GM19438 (cell line): ENCODE measurements at regions not wholly inside any gene's neighbourhood (a gene's known extent, or its start where the extent isn't known, plus 50 kb on each side); places are given as distances from the start of the nearest gene placed in this dataset.

Experiments
- ATAC-seq: cut with Tn5 transposase; IDR thresholded peaks from one replicate; pipeline ENCODE4 v1.9.1; 2021; ENCODE audit warnings: low read depth; ENCODE audit not compliant: unreplicated experiment

DNA sequence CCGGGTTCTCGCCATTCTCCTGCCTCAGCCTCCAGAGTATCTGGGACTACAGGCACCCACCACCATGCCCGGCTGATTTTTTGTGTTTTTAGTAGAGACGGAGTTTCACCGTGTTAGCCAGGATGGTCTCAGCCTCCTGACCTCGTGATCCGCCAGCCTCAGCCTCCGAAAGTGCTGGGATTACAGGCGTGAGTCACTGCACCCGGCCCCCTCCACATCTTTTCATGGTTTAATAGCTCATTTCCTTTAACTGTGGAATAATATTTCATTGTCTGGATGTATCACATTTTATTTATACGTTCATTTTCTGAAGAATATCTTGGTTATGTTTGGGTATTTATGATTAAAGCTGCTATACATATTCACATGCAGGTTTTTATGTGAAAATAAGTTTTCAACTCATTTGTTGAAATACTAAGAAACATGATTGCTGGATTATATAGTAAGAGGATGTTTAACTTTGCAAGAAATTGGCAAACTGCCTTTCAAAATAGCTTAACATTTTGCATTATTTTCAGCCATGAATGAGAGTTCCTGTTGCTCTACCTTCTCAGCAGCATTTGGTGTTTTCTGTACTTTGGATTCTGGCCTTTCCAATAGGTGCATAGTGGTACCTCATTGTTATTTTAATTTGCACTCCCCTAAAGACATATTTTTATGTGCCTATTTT is 591.9 kb downstream of the TECRL start:
- ATAC-seq = no peak

DNA sequence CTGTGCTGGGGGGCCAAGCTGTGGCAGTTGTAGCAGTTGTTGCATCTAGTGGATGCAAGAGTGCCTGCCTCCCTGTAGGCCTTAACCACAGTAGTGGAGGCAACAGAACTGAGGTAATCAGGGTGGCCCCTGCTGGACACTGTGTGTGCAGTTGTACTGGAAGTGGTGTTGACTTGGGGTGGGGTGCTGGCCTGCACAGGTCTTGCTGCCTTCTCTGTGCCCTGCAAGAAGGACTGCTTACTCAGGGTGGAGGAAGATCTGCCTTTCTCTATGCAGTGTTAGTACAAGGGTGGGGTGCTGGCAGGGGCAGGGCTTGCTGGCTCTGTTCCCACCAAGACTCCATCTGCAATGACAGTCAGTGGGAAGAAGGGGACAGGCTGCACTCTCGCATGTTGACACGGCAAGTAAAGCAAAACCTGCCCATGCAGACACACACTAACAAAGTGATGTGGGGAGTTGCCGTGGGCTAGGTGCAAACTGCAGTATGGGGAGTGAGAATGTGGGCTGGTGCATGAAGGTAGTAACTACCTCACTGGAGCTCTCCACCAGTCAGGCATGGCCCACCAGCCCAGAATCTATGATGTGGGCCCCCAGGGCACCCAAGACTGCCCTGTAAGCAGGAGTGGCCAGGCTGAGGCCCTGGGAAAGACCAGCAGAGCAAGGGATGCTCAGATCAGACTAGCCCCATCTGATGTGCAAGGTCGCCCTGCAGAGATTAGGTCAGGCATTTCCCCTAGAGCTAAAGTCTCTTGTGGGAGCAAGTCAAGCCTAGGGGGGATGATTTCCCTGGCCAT is 594.9 kb downstream of the TECRL start:
- ATAC-seq = no peak

- ATAC-seq = no peak
These were observed 610.1 kb downstream of the TECRL start for GRCh38 chr4:63799166-63799565.

DNA sequence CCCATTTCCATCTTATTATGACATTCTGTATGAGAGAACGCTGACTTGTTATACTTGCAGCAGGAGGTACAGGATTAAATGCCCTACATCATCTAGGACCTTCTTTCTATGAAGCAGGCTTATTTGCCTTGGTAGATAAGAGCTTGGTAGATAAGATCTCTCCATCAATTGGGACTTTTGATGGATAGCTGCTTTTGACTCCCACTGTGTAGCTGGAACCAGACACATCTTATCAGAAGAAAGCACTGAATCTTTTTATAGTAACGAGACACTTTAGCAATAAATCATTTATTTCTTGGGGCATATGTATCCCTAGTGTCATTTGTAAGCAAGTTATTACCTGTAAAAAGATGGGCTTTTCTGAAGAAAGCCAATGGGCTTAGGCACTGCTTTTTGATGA is 613.9 kb downstream of the TECRL start:
- no peak for ATAC-seq

GRCh38 chr4:63790377-63790776 is 618.9 kb downstream of the TECRL start:
- ATAC-seq = no peak

DNA sequence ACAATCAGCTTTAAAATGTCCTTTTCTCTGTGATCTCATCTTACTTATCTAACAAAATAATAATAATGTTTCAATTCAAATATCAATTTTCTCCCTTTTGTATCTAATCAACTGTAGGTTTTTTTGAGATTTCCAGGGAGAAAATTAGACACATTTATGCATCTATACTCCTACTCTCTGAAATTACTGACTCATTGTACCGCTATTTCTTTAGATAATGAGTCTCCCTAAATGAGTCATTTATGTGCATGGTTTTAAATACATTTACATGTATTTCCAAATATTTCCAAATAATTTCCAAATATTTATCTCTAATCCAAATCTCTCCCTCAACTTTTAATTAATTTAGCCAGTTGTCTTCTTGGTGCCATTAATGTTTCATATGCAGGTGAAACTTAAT is 621.0 kb downstream of the TECRL start:
- ATAC-seq = no peak

DNA sequence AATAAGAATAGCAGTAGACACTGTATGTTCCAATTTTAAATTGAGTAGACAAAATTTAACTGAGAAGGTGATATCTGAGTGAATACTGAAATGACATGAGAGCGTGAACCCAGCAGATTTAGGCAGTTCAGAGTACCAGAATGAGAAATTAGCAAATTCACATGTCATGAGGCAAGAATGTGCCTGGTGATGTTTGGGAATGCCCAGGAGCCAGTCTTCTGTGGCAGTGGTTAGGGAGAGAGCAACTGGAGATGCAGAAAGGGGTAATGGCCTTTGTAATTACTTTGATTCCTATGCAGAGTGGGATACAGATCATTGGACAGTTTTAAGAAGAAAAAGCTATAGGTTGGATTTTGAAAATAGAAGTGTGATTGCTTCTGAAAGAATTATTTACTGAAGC is 621.9 kb downstream of the TECRL start:
- ATAC-seq = no peak

- no peak for ATAC-seq
These were observed 623.1 kb downstream of the TECRL start for GRCh38 chr4:63786171-63786570.

DNA sequence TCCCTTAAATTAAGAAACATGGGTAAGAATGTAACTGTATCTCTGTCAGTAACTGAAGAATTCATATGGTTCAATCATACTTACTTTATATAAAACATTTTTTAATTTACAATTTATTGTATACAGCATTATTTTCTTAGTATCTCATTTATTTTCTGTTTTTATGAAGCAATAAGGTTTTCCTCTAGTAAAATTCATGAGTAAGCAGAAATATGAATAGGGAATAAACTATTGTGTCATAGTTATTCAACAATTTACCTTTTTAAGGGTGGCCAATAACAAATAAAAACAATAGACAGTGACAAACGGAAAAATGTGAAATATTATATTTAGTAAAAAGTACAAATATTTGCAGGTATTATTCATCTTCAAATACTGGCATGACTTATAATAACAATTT is 624.4 kb downstream of the TECRL start:
- no peak for ATAC-seq

DNA sequence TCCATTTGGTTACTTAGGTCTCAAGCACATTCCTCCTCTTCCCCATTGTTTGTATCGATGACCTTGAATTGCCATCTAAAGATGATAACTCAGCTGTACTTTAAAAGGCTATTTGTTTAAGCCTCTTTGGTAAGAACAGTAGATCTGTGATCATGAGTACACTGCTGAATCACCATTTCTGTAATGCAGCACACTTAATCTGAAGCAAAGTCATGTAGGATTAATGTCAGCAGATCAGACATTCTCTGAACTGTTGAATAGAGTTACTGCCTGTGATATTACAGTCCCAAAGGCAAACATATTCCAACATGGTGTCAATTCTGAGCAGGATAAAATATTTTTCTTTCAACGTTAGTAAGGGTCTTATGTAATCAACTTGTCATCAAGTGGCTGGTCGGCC is 631.6 kb downstream of the TECRL start:
- ATAC-seq = no peak

- ATAC-seq = no peak
These were observed 644.9 kb downstream of the TECRL start for GRCh38 chr4:63764400-63764799.

DNA sequence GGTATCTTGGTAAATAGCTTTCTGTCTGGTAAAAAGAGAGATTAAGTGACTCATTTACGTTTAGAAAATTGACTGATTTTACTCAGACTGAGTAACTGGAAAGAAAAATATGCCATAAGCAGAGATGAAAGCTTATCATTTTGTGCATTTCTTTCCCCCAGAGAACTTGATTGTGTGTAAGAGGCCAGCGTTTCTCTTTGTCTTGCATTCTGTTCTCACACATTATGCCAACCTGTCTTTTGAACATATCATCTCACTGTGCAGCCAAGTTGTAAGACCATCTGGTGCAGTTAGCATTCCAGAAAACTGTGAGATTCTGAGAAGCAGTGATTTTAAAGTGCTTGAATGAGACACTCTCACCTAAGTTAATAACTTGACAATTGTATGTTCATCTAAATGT is 651.3 kb downstream of the TECRL start:
- ATAC-seq = no peak

GRCh38 chr4:63742882-63743281 is 666.4 kb downstream of the TECRL start:
- ATAC-seq = no peak

- ATAC-seq = no peak
These were observed 679.7 kb downstream of the TECRL start for GRCh38 chr4:63729519-63729918.

DNA sequence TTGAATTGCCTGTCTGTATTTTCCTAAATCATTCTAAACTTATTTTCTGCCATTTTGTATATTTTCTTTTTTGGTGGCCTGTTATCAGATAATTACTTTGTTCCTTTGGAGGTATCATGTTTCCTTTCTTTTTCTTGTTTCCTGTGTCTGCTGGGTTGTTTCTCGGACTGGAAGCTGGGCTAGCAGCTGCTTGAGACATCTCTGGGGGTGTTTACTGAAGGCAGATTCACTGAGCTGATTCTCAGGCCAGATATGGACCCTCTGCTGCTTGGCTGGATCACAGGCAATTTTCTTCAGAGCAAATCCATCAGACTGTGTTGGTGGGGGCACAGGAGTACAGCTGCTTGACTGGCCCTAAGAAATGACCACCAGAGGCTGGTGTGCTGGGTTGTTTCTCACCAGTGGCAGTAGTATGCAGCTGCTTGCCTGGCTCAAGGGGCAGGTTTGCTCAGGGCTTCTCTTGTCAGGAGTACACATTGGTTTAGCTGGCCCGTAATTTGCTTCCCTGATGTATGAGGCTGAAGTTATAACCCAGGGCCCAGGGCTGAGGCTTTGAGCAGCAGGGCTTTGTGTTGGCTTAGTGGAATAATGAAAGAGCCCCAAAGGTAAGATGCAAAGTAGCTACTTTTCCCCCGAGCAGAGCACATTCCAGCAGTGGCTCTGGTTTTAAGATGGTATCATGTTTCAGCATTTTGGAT is 680.6 kb downstream of the TECRL start:
- ATAC-seq = no peak

GRCh38 chr4:63717384-63717783 is 691.9 kb downstream of the TECRL start:
- no peak for ATAC-seq

GRCh38 chr4:63708661-63709060 is 700.6 kb downstream of the TECRL start:
- no peak for ATAC-seq

DNA sequence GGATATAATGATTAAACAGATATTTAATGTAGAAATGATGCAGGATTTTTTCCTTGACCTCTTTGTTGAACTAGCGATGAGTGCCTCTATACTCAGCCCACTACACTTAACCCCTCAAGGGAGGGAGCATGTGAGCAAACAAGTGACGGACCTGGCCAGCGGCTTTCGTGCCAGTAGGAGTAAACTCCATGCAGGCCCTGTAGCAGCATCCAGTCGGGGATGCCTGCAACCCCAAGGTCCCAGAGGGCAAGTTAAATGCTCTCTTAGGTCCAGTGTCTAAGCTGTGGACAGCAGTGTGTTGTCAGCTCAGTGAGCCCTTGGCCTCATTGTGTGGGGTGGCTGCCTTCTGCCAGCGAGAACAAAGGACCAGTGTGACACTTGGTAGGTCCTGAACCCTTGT is 708.7 kb downstream of the TECRL start:
- no peak for ATAC-seq

DNA sequence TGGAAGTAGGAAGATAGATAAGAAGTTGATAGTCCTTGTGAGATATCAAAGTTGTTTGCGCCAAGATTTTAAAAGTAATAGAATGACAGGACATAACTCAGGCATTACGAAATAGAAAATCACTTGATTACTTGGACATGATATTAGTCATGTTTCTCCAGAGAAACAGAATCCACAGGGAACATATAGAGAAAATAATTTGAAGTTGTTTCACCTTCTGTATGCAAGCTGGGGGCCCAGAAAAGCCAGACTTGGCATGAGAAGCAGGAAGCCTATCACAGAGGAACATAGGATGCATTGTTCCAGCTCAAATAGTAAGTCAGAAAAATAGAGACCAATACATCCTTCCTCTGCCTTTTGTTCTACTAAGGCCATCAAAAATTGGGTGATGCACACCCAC is 715.9 kb downstream of the TECRL start:
- no peak for ATAC-seq

- no peak for ATAC-seq
These were observed 730.8 kb downstream of the TECRL start for GRCh38 chr4:63678358-63678931.

DNA sequence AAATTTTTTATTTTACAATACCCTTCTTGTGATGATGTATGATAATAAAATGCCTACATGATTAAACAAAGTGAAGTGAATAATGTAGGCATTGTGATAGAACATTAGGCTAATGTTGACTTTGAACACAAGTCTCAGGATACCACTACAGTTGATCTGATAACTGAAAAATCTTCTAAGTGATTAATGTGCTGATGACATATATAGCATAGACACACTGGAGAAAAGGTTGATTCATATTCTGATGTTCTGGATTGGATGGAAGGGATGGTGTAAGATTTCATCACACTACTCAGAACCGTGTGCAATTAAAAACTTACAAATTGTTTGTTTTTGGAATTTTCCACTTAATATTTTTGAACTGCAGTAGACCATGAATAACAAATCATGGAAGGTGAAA is 738.5 kb downstream of the TECRL start:
- ATAC-seq = no peak
